Mucosa of stomach (tissue), 1 donor: ENCODE measurements at regions not wholly inside any gene's neighbourhood (a gene's known extent, or its start where the extent isn't known, plus 50 kb on each side); places are given as distances from the start of the nearest gene placed in this dataset.

Source experiments
- H3K27me3 ChIP-seq: one replicate; pipeline ENCODE4 v1.7.0; 2013; ENCODE audit warnings: mild to moderate bottlenecking, low read length; ENCODE audit not compliant: control insufficient read depth, insufficient read depth
- H3K36me3 ChIP-seq: one replicate; pipeline ENCODE4 v1.7.0; 2013; ENCODE audit warnings: low read length; ENCODE audit not compliant: control insufficient read depth, insufficient read depth
- H3K4me1 ChIP-seq: one replicate; pipeline ENCODE4 v1.7.0; 2013; ENCODE audit warnings: mild to moderate bottlenecking, low read length; ENCODE audit not compliant: control insufficient read depth, insufficient read depth
- H3K4me3 ChIP-seq: one replicate; pipeline ENCODE4 v1.7.0; 2013; ENCODE audit warnings: low read length
- H3K9ac ChIP-seq: one replicate; pipeline ENCODE4 v1.7.0; 2013; ENCODE audit warnings: mild to moderate bottlenecking, low read length, moderate library complexity
- H3K9me3 ChIP-seq: one replicate; pipeline ENCODE4 v1.7.0; 2013; ENCODE audit warnings: mild to moderate bottlenecking, low read length, moderate library complexity; ENCODE audit not compliant: control insufficient read depth
- donor health status: Pancreatic carcinoma.

DNA sequence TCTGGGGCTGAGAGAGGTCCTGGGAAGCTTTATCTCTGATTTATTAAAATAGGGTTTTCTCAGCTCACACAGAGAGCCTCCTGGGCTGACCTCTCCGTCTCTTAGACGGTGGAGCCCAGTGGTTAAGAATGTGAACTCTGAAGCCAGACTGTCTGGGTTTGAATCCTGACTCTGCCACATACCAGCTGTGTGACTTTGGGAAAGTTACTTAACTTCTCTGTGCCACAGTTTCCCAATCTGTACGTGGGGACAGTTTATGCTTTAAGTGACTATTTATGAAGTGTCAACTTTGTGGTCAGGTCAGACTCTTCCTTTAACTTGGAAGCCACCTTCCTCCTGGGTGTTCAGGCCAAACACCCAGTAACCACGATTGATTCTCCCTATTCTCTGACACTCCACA, 290.9 kb downstream of the AACS start:
- Histone ChIP-seq H3K27me3 (no peaks in the 10 kb centered on the region), H3K9ac (no peak overlapping the region), H3K9me3 (no peaks in the 10 kb centered on the region)

GRCh38 chr12:125357561-125357960, 292.3 kb downstream of the AACS start:
- H3K9me3 ChIP-seq = no peaks in the 10 kb centered on the region
- H3K36me3 ChIP-seq = no peaks in the 10 kb centered on the region
- no peak overlapping the region for H3K9ac ChIP-seq
- H3K27me3 ChIP-seq = no peaks in the 10 kb centered on the region
- H3K4me3 ChIP-seq = no peak overlapping the region
- H3K4me1 ChIP-seq = no peaks in the 10 kb centered on the region

More for the DNA sequence above, 290.9 kb downstream of the AACS start:
- Histone ChIP-seq H3K4me1 (no peaks in the 10 kb centered on the region), H3K36me3 (no peaks in the 10 kb centered on the region), H3K4me3 (no peak overlapping the region)

GRCh38 chr12:125360540-125360939, 295.3 kb downstream of the AACS start:
- H3K36me3 ChIP-seq = no peaks in the 10 kb centered on the region
- H3K4me1 ChIP-seq = no peaks in the 10 kb centered on the region
- H3K27me3 ChIP-seq = no peaks in the 10 kb centered on the region
- H3K4me3 ChIP-seq = no peak overlapping the region
- H3K9me3 ChIP-seq = no peaks in the 10 kb centered on the region
- H3K9ac ChIP-seq = no peak overlapping the region

DNA sequence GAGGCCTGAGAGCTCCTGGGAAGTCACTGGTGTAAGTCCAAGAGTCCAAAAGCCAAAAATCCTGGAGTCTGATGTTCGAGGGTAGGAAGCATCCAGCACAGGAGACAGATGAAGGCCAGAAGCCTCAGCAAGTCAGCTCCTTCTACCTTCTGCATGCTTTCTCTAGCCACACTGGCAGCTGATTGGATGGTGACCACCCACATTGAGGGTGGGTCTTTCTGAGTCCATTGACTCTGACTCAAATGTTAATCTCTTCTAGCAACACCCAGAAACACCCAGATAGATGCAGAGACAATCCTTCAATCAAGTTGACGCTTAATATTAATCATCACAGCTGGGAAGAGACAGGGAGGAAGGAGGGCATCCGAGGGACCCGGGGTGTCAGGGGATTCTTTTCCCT, 305.8 kb downstream of the AACS start:
- no peaks in the 10 kb centered on the region for H3K9me3 ChIP-seq
- H3K36me3 ChIP-seq = no peaks in the 10 kb centered on the region

DNA sequence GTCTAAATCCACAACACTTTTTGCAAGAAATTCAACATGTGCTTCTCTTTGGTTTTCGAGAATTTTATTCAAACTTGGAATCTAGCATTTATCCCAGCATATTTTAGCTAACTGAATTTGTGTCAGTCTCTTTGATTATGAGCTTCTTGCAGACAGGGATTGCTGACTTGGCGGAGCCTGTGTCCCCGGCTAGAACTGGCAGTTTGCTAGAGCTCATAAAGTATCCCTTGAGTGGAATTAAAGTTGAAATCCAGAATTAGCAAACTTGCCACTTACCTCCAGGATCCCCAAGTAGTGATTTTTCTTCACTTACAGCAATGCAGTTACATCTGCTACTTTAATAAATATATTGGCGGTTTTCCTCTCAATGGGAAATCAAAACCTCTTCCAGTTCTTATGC, 306.9 kb downstream of the AACS start:
- Histone ChIP-seq H3K36me3 (no peaks in the 10 kb centered on the region), H3K9ac (no peak overlapping the region), H3K9me3 (no peaks in the 10 kb centered on the region), H3K4me3 (no peak overlapping the region), H3K4me1 (no peaks in the 10 kb centered on the region), H3K27me3 (no peaks in the 10 kb centered on the region)

More for the DNA sequence above, 305.8 kb downstream of the AACS start:
- H3K4me1 ChIP-seq = no peaks in the 10 kb centered on the region
- H3K27me3 ChIP-seq = no peaks in the 10 kb centered on the region
- H3K4me3 ChIP-seq = no peak overlapping the region
- no peak overlapping the region for H3K9ac ChIP-seq

DNA sequence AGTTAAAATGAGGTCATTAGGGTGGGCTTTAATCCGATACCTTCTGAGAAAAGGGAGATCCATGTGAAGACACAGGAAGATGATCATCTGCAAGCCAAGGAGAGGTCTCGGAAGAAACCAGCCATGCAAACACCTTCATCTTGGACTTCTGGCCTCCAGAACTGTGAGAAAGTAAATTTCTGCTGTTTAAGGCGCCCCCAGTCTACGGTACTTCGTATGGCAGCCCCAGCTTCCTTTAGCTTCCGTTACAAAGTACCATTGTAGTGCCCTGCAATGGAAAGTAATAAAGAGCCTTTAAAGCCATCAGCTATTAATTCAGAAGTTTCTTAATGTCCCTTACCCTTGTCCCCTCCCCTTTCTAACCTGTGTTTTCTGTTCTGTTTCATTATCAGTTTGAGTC, 308.1 kb downstream of the AACS start:
- Histone ChIP-seq H3K4me1 (no peaks in the 10 kb centered on the region), H3K9ac (no peak overlapping the region), H3K36me3 (no peaks in the 10 kb centered on the region), H3K27me3 (no peaks in the 10 kb centered on the region), H3K4me3 (no peak overlapping the region), H3K9me3 (no peaks in the 10 kb centered on the region)

- H3K9ac ChIP-seq = no peak overlapping the region
- H3K36me3 ChIP-seq = no peaks in the 10 kb centered on the region
- no peaks in the 10 kb centered on the region for H3K27me3 ChIP-seq
- H3K9me3 ChIP-seq = no peaks in the 10 kb centered on the region
- H3K4me1 ChIP-seq = no peaks in the 10 kb centered on the region
- H3K4me3 ChIP-seq = no peak overlapping the region
Observed at GRCh38 chr12:125376422-125376821, 311.2 kb downstream of the AACS start.

DNA sequence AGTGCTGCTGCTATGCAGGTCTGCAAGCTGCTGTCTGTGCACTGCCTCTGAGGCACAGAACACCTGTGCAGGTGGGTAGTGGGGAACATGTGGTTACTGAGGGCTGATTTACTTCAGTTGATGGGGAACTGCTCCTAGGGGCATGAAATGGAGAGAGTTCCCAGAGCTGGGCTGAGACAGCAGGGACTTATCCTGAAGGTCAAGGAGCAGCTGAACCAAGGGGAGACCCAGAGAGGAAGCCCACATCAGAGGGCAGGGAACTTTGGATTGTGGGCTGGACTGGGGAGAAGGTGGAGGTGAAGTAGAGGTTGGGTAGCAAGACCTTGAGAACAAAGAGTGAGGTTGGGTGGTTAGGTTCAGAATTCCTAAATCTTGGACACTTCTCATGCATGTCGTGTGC, 311.9 kb downstream of the AACS start:
- H3K27me3 ChIP-seq = no peaks in the 10 kb centered on the region
- no peak overlapping the region for H3K9ac ChIP-seq
- no peaks in the 10 kb centered on the region for H3K36me3 ChIP-seq
- H3K9me3 ChIP-seq = no peaks in the 10 kb centered on the region
- H3K4me1 ChIP-seq = no peaks in the 10 kb centered on the region
- no peak overlapping the region for H3K4me3 ChIP-seq

DNA sequence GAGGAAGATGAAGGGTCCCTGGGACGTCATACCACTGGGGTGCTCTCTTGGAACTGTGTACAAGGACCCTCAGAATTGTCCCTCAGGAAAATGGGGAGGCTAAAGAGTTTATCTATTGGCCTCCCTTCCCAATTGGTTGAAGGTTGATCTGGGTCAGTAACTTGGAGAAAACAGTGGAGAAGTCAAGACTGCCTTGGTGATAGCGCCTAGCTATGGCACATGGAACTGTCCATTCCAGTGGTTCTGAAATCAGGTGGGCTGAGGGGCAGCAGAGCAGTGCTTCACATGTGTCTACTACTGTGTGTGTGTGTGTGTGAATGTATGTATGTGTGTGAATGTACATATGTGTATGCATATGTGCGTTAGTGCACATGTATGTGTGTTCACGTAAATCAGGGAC, 316.1 kb downstream of the AACS start:
- H3K27me3 ChIP-seq = no peaks in the 10 kb centered on the region
- H3K9me3 ChIP-seq = no peaks in the 10 kb centered on the region
- no peaks in the 10 kb centered on the region for H3K36me3 ChIP-seq
- no peak overlapping the region for H3K4me3 ChIP-seq
- H3K4me1 ChIP-seq = no peaks in the 10 kb centered on the region
- no peak overlapping the region for H3K9ac ChIP-seq

GRCh38 chr12:125382926-125383325, 317.7 kb downstream of the AACS start:
- H3K36me3 ChIP-seq = no peaks in the 10 kb centered on the region
- no peak overlapping the region for H3K9ac ChIP-seq
- H3K4me3 ChIP-seq = no peak overlapping the region

GRCh38 chr12:125386652-125387051, 321.4 kb downstream of the AACS start:
- no peaks in the 10 kb centered on the region for H3K27me3 ChIP-seq
- H3K4me1 ChIP-seq = no peaks in the 10 kb centered on the region
- no peaks in the 10 kb centered on the region for H3K36me3 ChIP-seq
- H3K4me3 ChIP-seq = no peak overlapping the region
- H3K9me3 ChIP-seq = no peaks in the 10 kb centered on the region
- no peak overlapping the region for H3K9ac ChIP-seq

More at GRCh38 chr12:125382926-125383325, 317.7 kb downstream of the AACS start:
- H3K9me3 ChIP-seq = no peaks in the 10 kb centered on the region
- no peaks in the 10 kb centered on the region for H3K4me1 ChIP-seq
- no peaks in the 10 kb centered on the region for H3K27me3 ChIP-seq

DNA sequence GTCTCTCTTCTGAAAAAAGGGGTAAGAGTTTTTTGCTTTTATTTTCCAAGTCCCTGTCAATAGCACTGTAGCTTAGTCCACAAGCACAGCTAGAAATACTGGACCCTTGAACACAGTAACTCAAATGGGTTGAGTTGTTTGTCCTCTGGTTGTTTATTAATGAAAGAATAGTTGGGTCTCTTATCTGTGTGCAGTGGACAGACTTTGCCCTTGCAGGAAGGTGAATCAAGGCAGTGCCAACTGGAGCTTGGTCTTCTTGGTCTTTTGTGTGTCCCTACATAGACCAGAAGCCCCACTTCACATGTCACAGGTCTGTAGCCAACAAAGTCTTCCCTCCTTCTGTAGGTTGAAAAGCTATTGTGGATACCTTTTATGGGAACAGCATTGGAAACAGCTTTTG, 322.0 kb downstream of the AACS start:
- H3K9ac ChIP-seq = no peak overlapping the region
- no peaks in the 10 kb centered on the region for H3K9me3 ChIP-seq
- no peaks in the 10 kb centered on the region for H3K36me3 ChIP-seq
- no peak overlapping the region for H3K4me3 ChIP-seq
- H3K27me3 ChIP-seq = no peaks in the 10 kb centered on the region
- no peaks in the 10 kb centered on the region for H3K4me1 ChIP-seq

- H3K36me3 ChIP-seq = no peaks in the 10 kb centered on the region
- no peaks in the 10 kb centered on the region for H3K9me3 ChIP-seq
- H3K4me3 ChIP-seq = no peak overlapping the region
- no peaks in the 10 kb centered on the region for H3K27me3 ChIP-seq
- no peak overlapping the region for H3K9ac ChIP-seq
- H3K4me1 ChIP-seq = no peaks in the 10 kb centered on the region
Observed at GRCh38 chr12:125389061-125389697, 323.9 kb downstream of the AACS start.
